Choroid plexus epithelial cell (primary cell): ENCODE measurements at regions not wholly inside any gene's neighbourhood (a gene's known extent, or its start where the extent isn't known, plus 50 kb on each side); places are given as distances from the start of the nearest gene placed in this dataset.
A peak's percentile ranks its signal among the peaks of the same experiment; 100 is the strongest.
"Not testable (repeated sequence)": the region's sequence is repeated elsewhere in the genome, so short reads cannot be mapped to it uniquely, and the experiment has no call there.

Experiments used
- DNase-seq: peaks from one replicate; pipeline ENCODE4 v3.0.0-alpha.2; 2010; ENCODE audit warnings: low read depth
- H3K4me3 ChIP-seq: 2 replicates; pipeline ENCODE4 v1.5.1; 2011; ENCODE audit warnings: low read depth, mild to moderate bottlenecking, control low read depth, low read length, moderate library complexity
- TF ChIP-seq, protein P1 (sequence below): conservative IDR thresholded peaks from 2 replicates; pipeline ENCODE4 v1.5.1; 2011; ENCODE audit warnings: low read depth, mild to moderate bottlenecking, control low read depth, inconsistent platforms, low read length, moderate library complexity

GRCh38 chr2:132317026-132317680 lies 99.5 kb upstream of the GPR39 start:
- DNase-seq, H3K4me3 ChIP-seq: not testable (repeated sequence)

GRCh38 chr2:132318481-132318880 lies 98.1 kb upstream of the GPR39 start:
- DNase-seq, H3K4me3 ChIP-seq: not testable (repeated sequence)

DNA sequence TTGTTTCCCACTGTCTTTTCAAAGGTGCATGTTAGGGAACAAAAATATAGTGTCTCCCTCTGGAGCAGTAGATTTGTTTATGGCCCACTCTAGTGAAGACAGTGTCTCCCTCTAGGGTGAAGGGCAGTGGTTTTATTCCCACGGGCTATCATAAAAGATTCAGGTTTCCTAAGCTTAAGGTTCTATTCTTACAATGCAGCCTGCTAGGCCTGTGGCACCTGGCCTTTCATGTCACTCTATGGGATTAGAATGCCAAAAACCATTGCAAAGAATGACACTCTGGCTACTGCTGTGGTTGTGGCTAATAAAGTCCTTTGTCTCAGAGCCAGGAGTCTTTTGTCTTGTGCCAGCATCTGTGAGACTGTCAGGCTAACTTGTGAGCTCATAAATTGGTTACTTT lies 92.6 kb upstream of the GPR39 start:
- H3K4me3 ChIP-seq, DNase-seq: not testable (repeated sequence)

DNA sequence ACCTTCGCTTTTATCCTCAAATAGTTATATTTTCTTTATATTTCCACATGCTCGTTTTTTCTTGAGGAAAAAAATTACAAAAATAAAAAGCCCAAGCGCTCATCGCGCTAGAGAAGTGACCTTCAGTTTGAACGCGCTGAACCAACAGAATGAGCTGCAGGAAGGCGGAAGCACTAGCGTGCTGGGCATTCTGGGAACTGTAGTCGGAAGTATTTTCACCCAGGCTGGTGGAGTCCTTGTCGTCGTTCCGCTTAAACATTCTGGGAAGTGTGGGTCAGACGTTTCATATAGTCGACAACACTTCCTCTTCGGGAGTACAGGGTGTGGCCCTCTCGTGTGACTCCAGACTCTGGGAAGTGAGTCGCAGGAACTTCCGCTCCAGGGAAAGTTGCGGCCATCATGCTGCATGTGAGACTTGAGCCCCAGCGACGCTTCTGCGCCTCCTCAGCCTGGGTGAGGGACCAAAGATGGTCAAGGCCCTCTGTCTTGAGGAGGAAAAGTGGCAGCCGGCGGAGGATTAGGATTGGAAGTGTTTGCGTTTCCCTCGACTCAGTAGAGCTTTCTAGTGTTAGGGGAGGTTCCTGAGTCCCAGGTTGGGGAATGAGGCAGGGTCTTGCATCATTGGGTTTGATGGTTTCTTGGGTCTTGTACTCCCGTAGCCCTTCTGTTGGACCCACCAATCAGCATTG lies 84.1 kb upstream of the GPR39 start:
- not testable (repeated sequence) for H3K4me3 ChIP-seq, DNase-seq

DNA sequence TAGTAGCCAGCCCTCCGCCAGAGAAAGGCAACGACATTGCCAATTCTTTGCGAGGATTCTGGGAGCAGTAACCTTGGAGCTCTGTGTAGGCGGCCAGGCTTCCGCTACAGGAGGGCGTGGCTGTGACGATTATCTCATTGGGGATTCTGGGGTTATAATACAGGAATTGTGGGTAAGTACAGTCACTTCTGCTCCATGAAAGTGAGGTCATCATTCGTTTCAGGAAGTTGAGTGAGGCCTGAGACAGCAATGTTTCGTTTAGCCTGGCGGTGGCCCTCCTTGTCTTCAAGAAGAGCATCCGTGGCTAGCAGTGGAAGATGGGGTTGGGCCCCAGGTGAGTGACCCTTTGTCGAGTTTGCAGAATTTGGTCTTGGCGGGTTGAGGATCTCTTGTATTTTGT lies 79.5 kb upstream of the GPR39 start:
- not testable (repeated sequence) for DNase-seq, H3K4me3 ChIP-seq

GRCh38 chr2:132337844-132338243 lies 78.8 kb upstream of the GPR39 start:
- H3K4me3 ChIP-seq, DNase-seq: not testable (repeated sequence)

GRCh38 chr2:132347041-132347780 lies 69.4 kb upstream of the GPR39 start:
- H3K4me3 ChIP-seq = peak overlapping the region; percentile 63
- DNase-seq = peak; percentile 81

GRCh38 chr2:132349092-132349687 lies 67.4 kb upstream of the GPR39 start:
- TF ChIP-seq, protein P1, sequence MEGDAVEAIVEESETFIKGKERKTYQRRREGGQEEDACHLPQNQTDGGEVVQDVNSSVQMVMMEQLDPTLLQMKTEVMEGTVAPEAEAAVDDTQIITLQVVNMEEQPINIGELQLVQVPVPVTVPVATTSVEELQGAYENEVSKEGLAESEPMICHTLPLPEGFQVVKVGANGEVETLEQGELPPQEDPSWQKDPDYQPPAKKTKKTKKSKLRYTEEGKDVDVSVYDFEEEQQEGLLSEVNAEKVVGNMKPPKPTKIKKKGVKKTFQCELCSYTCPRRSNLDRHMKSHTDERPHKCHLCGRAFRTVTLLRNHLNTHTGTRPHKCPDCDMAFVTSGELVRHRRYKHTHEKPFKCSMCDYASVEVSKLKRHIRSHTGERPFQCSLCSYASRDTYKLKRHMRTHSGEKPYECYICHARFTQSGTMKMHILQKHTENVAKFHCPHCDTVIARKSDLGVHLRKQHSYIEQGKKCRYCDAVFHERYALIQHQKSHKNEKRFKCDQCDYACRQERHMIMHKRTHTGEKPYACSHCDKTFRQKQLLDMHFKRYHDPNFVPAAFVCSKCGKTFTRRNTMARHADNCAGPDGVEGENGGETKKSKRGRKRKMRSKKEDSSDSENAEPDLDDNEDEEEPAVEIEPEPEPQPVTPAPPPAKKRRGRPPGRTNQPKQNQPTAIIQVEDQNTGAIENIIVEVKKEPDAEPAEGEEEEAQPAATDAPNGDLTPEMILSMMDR = peak; percentile 69
- not testable (repeated sequence) for H3K4me3 ChIP-seq
- peak; percentile 83 for DNase-seq

GRCh38 chr2:132351668-132352067 lies 64.9 kb upstream of the GPR39 start:
- H3K4me3 ChIP-seq, DNase-seq: not testable (repeated sequence)

DNA sequence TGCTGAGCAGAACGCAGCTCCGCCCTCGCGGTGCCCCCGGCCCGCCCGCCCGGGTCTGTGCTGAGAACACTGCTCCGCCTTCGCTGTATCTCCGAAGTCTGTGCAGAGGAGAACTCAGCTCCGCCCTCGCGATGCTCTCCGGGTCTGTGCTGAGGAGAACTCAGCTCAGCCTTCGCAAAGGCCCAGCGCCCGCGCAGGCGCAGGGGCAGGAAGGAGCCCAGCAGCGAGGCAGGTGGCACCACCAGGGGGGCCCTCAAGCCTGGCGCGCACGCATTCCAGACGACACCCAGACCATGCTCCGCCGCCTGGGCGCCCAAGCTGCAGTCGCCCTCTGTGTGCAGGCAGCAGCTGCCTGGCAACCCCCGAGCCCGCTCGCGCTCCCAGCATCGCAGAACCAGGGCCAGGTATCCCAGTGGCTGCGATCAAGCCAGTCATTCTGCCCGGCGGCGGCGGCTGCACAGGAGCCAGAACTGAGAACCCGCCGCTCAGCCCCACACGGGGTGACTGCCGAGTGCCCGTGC lies 64.1 kb upstream of the GPR39 start:
- peak; percentile 42 for DNase-seq
- peak overlapping the region; percentile 46 for H3K4me3 ChIP-seq

- DNase-seq = peak; percentile 12
- H3K4me3 ChIP-seq = peak overlapping the region; percentile 52
Measured at GRCh38 chr2:132353380-132353779, 63.2 kb upstream of the GPR39 start.

- not testable (repeated sequence) for DNase-seq, H3K4me3 ChIP-seq
Measured at GRCh38 chr2:132360964-132361363, 55.6 kb upstream of the GPR39 start.

GRCh38 chr2:132361498-132361897 lies 55.1 kb upstream of the GPR39 start:
- H3K4me3 ChIP-seq, DNase-seq: not testable (repeated sequence)

DNA sequence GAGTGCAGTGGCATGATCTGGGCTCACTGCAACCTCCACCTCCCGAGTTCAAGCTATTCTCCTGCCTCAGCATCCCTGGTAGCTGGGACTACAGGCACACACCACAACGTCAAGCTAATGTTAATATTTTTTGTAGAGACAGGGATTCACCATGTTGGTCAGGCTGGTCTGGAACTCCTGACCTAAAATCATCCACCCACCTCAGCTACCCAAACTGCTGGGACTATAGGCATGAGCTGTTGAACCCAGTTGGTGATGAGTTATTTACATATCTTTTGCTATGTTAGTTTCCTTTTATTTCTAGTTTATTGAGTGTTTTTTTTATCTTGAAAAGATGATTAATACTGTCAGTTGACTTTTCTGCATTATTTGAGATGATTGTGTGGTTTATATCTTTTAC lies 53.3 kb upstream of the GPR39 start:
- DNase-seq, H3K4me3 ChIP-seq: not testable (repeated sequence)

DNA sequence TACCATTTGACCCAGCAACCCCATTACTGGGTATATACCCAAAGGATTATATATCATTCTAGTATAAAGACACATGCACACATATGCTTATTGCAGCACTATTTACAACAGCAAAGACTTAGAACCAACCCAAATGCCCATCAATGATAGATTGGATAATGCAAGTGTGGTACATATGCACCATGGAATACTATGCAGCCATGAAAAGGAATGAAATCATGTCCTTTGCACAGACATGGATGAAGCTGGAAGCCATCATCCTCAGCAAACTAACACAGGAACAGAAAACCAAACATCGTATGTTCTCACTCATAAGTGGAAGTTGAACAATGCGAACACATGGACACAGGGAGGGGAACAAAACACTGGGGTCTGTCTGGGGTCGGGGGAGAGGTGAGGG lies 50.6 kb upstream of the GPR39 start:
- DNase-seq = not testable (repeated sequence)

More for the DNA sequence above, 50.6 kb upstream of the GPR39 start:
- not testable (repeated sequence) for H3K4me3 ChIP-seq
